ENCODE measurements at regions not wholly inside any gene's neighbourhood (a gene's known extent, or its start where the extent isn't known, plus 50 kb on each side); places are given as distances from the start of the nearest gene placed in this dataset.

- ChIA-PET CTCF (no interaction called here), POLR2A (no interaction called here)
- H3K4me1 Mint-ChIP-seq, result no peaks in the 10 kb centered on the region
- H3K36me3 ChIP-seq (replicated peaks in 1 of 2; ENCODE audit: control extremely low read depth in 1 of 2, control insufficient read depth in 1 of 2, extremely low read depth in 1 of 2, insufficient read depth in 2 of 2, low read length in 1 of 2), result no peaks in the 10 kb centered on the region
- 100% methylated on average over 1 of the region's 2 CpGs for WGBS (ENCODE audit: insufficient coverage)
- intact Hi-C loops (cut with micrococcal nuclease), result no loop called here
- no peaks in the 10 kb centered on the region for H3K79me2 ChIP-seq (ENCODE audit: control insufficient read depth, insufficient read depth, low read length)
- no peak overlapping the region for H3K4me3 ChIP-seq (ENCODE audit: control extremely low read depth in 1 of 5, extremely low read depth in 1 of 5, insufficient read depth in 1 of 5, low read depth in 2 of 5, low read length in 4 of 5)
- H3K27ac Mint-ChIP-seq, result no peak overlapping the region
- no peak for TF ChIP-seq EZH2 (IDR thresholded peaks at IDR 0.05; ENCODE audit: borderline replicate concordance, insufficient read depth, low read depth, low read length, poor library complexity, severe bottlenecking)
- no peak for TF ChIP-seq CTCF (IDR thresholded peaks at IDR 0.05)
- no peak overlapping the region for H2AFZ ChIP-seq (ENCODE audit: insufficient read depth, low read depth, low read length, poor library complexity, severe bottlenecking)
- no peak overlapping the region for H3K4me3 Mint-ChIP-seq
- H3K9ac ChIP-seq (ENCODE audit: low read length), result no peak overlapping the region
- H3K9me3 Mint-ChIP-seq (ENCODE audit: insufficient read depth), result no peaks in the 10 kb centered on the region
- H3K4me1 ChIP-seq (ENCODE audit: control insufficient read depth in 2 of 2, insufficient read depth in 2 of 2, low read length in 2 of 2), result no peaks in the 10 kb centered on the region
- no peaks in the 10 kb centered on the region for H3K27me3 ChIP-seq (replicated peaks in 1 of 4; ENCODE audit: control extremely low read depth in 1 of 4, control insufficient read depth in 3 of 4, insufficient read depth in 4 of 4, low read length in 3 of 4)
- H3K27ac ChIP-seq (ENCODE audit: low read length in 2 of 2), result no peak overlapping the region
- H3K9me3 ChIP-seq (ENCODE audit: control extremely low read depth in 1 of 3, control insufficient read depth in 2 of 3, insufficient read depth in 1 of 3, low read length in 2 of 3), result no peaks in the 10 kb centered on the region
- no peaks in the 10 kb centered on the region for H3K27me3 Mint-ChIP-seq
- H4K20me1 ChIP-seq (ENCODE audit: control insufficient read depth, insufficient read depth, low read length, poor library complexity, severe bottlenecking), result no peaks in the 10 kb centered on the region
- DNase-seq (no peak), ATAC-seq (ENCODE audit: low read depth) (no peak)
- no peak overlapping the region for H3K4me2 ChIP-seq (replicated peaks; ENCODE audit: low read depth, low read length, poor library complexity, severe bottlenecking)
Measured at GRCh38 chr4:64581422-64581821, 172.2 kb upstream of the TECRL start.

GRCh38 chr4:64564126-64564525 is 154.9 kb upstream of the TECRL start:
- DNase-seq (no peak), ATAC-seq (ENCODE audit: low read depth) (no peak)
- H3K27me3 ChIP-seq (replicated peaks in 1 of 4; ENCODE audit: control extremely low read depth in 1 of 4, control insufficient read depth in 3 of 4, insufficient read depth in 4 of 4, low read length in 3 of 4), result no peaks in the 10 kb centered on the region
- H3K4me3 ChIP-seq (ENCODE audit: control extremely low read depth in 1 of 5, extremely low read depth in 1 of 5, insufficient read depth in 1 of 5, low read depth in 2 of 5, low read length in 4 of 5), result no peak overlapping the region
- Mint-ChIP-seq H3K27me3 (no peaks in the 10 kb centered on the region), H3K9me3 (ENCODE audit: insufficient read depth) (no peaks in the 10 kb centered on the region), H3K4me3 (no peak overlapping the region), H3K27ac (no peak overlapping the region), H3K4me1 (no peaks in the 10 kb centered on the region)
- TF ChIP-seq CTCF (IDR thresholded peaks at IDR 0.05) (no peak), EZH2 (IDR thresholded peaks at IDR 0.05; ENCODE audit: borderline replicate concordance, insufficient read depth, low read depth, low read length, poor library complexity, severe bottlenecking) (no peak)
- H3K9ac ChIP-seq (ENCODE audit: low read length), result no peak overlapping the region
- H3K27ac ChIP-seq (ENCODE audit: low read length in 2 of 2), result no peak overlapping the region
- no peak overlapping the region for H3K4me2 ChIP-seq (replicated peaks; ENCODE audit: low read depth, low read length, poor library complexity, severe bottlenecking)
- no peak overlapping the region for H2AFZ ChIP-seq (ENCODE audit: insufficient read depth, low read depth, low read length, poor library complexity, severe bottlenecking)
- H3K79me2 ChIP-seq (ENCODE audit: control insufficient read depth, insufficient read depth, low read length), result no peaks in the 10 kb centered on the region
- 75% methylated on average over 4 of the region's 4 CpGs for WGBS (ENCODE audit: insufficient coverage)
- CTCF ChIA-PET, result no interaction called here
- intact Hi-C loops (cut with micrococcal nuclease), result no loop called here
- H3K9me3 ChIP-seq (ENCODE audit: control extremely low read depth in 1 of 3, control insufficient read depth in 2 of 3, insufficient read depth in 1 of 3, low read length in 2 of 3), result no peaks in the 10 kb centered on the region
- H4K20me1 ChIP-seq (ENCODE audit: control insufficient read depth, insufficient read depth, low read length, poor library complexity, severe bottlenecking), result no peaks in the 10 kb centered on the region
- POLR2A ChIA-PET, result no interaction called here
- no peaks in the 10 kb centered on the region for H3K4me1 ChIP-seq (ENCODE audit: control insufficient read depth in 2 of 2, insufficient read depth in 2 of 2, low read length in 2 of 2)
- H3K36me3 ChIP-seq (replicated peaks in 1 of 2; ENCODE audit: control extremely low read depth in 1 of 2, control insufficient read depth in 1 of 2, extremely low read depth in 1 of 2, insufficient read depth in 2 of 2, low read length in 1 of 2), result no peaks in the 10 kb centered on the region

All from B cell (primary cell).